H1 (cell line): ENCODE measurements at regions not wholly inside any gene's neighbourhood (a gene's known extent, or its start where the extent isn't known, plus 50 kb on each side); places are given as distances from the start of the nearest gene placed in this dataset.

Source experiments
- CTCF ChIA-PET: fragments of 300-600 bp; sonication (Branson Sonifier 250); formaldehyde crosslinking; loops from one replicate; lab custom pipeline; 2021; ENCODE audit not compliant: partially characterized antibody; lab: Charles Lee
- POLR2A ChIA-PET: fragments of 300-600 bp; sonication (Branson Sonifier 250); formaldehyde crosslinking; loops from one replicate; lab custom pipeline; 2021; ENCODE audit warnings: inconsistent platforms; ENCODE audit not compliant: partially characterized antibody; lab: Charles Lee
- DNase-seq, 2 experiments: peaks; one replicate each; pipeline versions ENCODE4 v3.0.0 to v3.0.0-alpha.2; 2010 to 2022; ENCODE audit warnings: low spot score in 2 of 2, low read depth in 1 of 2, mixed read lengths in 1 of 2
- FAIRE-seq: peaks from 2 replicates; lab custom pipeline; 2011; peaks lifted over from hg19 to GRCh38; lab: Jason Lieb, UNC
- H2AFZ ChIP-seq: 2 replicates; pipeline ENCODE4 v1.8.1; 2012; ENCODE audit warnings: low read length, inconsistent platforms
- H2AK5ac ChIP-seq: 2 replicates; pipeline ENCODE4 v1.6.1; 2013; ENCODE audit warnings: low read depth, low read length
- H2BK120ac ChIP-seq: replicated peaks from 2 replicates; pipeline ENCODE3; 2013; ENCODE audit warnings: low read depth, low read length, inconsistent platforms
- H2BK12ac ChIP-seq: 2 replicates; pipeline ENCODE4 v1.6.1; 2013; ENCODE audit warnings: low read depth, low read length
- H2BK15ac ChIP-seq: 2 replicates; pipeline ENCODE4 v1.6.1; 2013; ENCODE audit warnings: low read length
- H2BK20ac ChIP-seq: 2 replicates; pipeline ENCODE4 v1.6.1; 2013; ENCODE audit warnings: low read length
- H2BK5ac ChIP-seq: 2 replicates; pipeline ENCODE4 v1.6.1; 2013; ENCODE audit warnings: low read depth, low read length
- H3K14ac ChIP-seq: 2 replicates; pipeline ENCODE4 v1.6.1; 2013; ENCODE audit warnings: inconsistent platforms; ENCODE audit not compliant: insufficient read length
- H3K18ac ChIP-seq: 2 replicates; pipeline ENCODE4 v1.6.1; 2013; ENCODE audit warnings: low read length; ENCODE audit errors: extremely low read depth
- H3K23ac ChIP-seq: 2 replicates; pipeline ENCODE4 v1.6.1; 2013; ENCODE audit warnings: inconsistent platforms; ENCODE audit not compliant: insufficient read length
- H3K23me2 ChIP-seq: 2 replicates; pipeline ENCODE4 v1.6.1; 2013; ENCODE audit warnings: low read depth, low read length
- H3K27ac ChIP-seq: 2 replicates; pipeline ENCODE4 v1.6.1; 2011; ENCODE audit warnings: low read depth, low read length, inconsistent platforms
- H3K27me3 ChIP-seq, 4 experiments: replicated peaks in 1 of 4; 1 replicate in 1 of 4; 2 replicates in 3 of 4; pipeline versions ENCODE4 v1.6.1 to v1.8.1; 2011 to 2013; ENCODE audit warnings: low read length in 3 of 4, mild to moderate bottlenecking in 3 of 4, inconsistent platforms in 2 of 4, mixed read lengths in 2 of 4, moderate library complexity in 1 of 4; ENCODE audit not compliant: control insufficient read depth in 3 of 4, insufficient read depth in 3 of 4; ENCODE audit errors: extremely low read depth in 1 of 4
- H3K36me3 ChIP-seq, 4 experiments: 2 replicates each; pipeline versions ENCODE4 v1.6.1 to v1.8.1; 2011 to 2013; ENCODE audit warnings: mild to moderate bottlenecking in 4 of 4, low read length in 3 of 4, moderate library complexity in 2 of 4, control low read depth in 1 of 4, inconsistent platforms in 1 of 4; ENCODE audit not compliant: insufficient read depth in 4 of 4, control insufficient read depth in 2 of 4
- H3K4ac ChIP-seq: replicated peaks from 2 replicates; pipeline ENCODE3; 2013; ENCODE audit warnings: low read length, low read depth, mixed read lengths, inconsistent platforms; ENCODE audit not compliant: insufficient read length
- H3K4me1 ChIP-seq, 4 experiments: replicated peaks in 1 of 4; 1 replicate in 1 of 4; 2 replicates in 3 of 4; pipeline versions ENCODE4 v1.6.1 to v1.8.1; 2011 to 2013; ENCODE audit warnings: low read length in 3 of 4, inconsistent platforms in 2 of 4, mixed read lengths in 1 of 4; ENCODE audit not compliant: insufficient read depth in 4 of 4, control insufficient read depth in 3 of 4
- H3K4me2 ChIP-seq, 2 experiments: 2 replicates each; pipeline versions ENCODE4 v1.6.1 to v1.8.1; 2011 to 2013; ENCODE audit warnings: low read depth in 2 of 2, low read length in 2 of 2, control low read depth in 1 of 2, inconsistent platforms in 1 of 2, mild to moderate bottlenecking in 1 of 2; ENCODE audit not compliant: insufficient read depth in 1 of 2
- H3K4me3 ChIP-seq, 4 experiments: fragments of 200-600, 300-600 bp in 1 of 4; sonication (generic), shearing (Covaris generic), sonication (Bioruptor Twin) in 1 of 4; 2 replicates each; pipeline versions ENCODE4 v1.5.1 to v1.8.1; 2011 to 2016; ENCODE audit warnings: low read length in 4 of 4, low read depth in 3 of 4, control low read depth in 2 of 4, inconsistent platforms in 2 of 4, mild to moderate bottlenecking in 2 of 4, mixed read lengths in 1 of 4, moderate library complexity in 1 of 4; ENCODE audit not compliant: insufficient read depth in 2 of 4; ENCODE audit errors: extremely low read depth in 1 of 4
- H3K56ac ChIP-seq: replicated peaks from 2 replicates; pipeline ENCODE3; 2013; ENCODE audit warnings: low read depth, mild to moderate bottlenecking, mixed read lengths, low read length, inconsistent platforms; ENCODE audit not compliant: insufficient read length
- H3K79me1 ChIP-seq: 2 replicates; pipeline ENCODE4 v1.6.1; 2013; ENCODE audit warnings: low read depth, low read length, control low read depth
- H3K79me2 ChIP-seq, 2 experiments: 2 replicates each; pipeline versions ENCODE4 v1.6.1 to v1.8.1; 2012 to 2013; ENCODE audit warnings: low read length in 2 of 2, mild to moderate bottlenecking in 2 of 2, inconsistent platforms in 1 of 2; ENCODE audit not compliant: insufficient read depth in 2 of 2, control insufficient read depth in 1 of 2
- H3K9ac ChIP-seq, 4 experiments: replicated peaks in 1 of 4; 1 replicate in 1 of 4; 2 replicates in 3 of 4; pipeline versions ENCODE4 v1.6.1 to v1.8.1; 2011 to 2013; ENCODE audit warnings: low read depth in 3 of 4, low read length in 3 of 4, control low read depth in 2 of 4, mild to moderate bottlenecking in 2 of 4, moderate library complexity in 2 of 4, inconsistent platforms in 1 of 4; ENCODE audit errors: extremely low read depth in 1 of 4
- H3K9me3 ChIP-seq, 2 experiments: 2 replicates each; pipeline versions ENCODE4 v1.6.1 to v1.8.1; 2012 to 2013; ENCODE audit warnings: mild to moderate bottlenecking in 2 of 2, moderate library complexity in 2 of 2, control low read depth in 1 of 2, inconsistent platforms in 1 of 2, low read depth in 1 of 2, low read length in 1 of 2, mixed read lengths in 1 of 2; ENCODE audit not compliant: insufficient read depth in 2 of 2
- H4K20me1 ChIP-seq, 2 experiments: replicated peaks in 1 of 2; 2 replicates each; pipeline versions ENCODE3 to v1.8.1; 2011 to 2013; ENCODE audit warnings: inconsistent platforms in 2 of 2, low read length in 2 of 2, mild to moderate bottlenecking in 1 of 2; ENCODE audit not compliant: insufficient read depth in 2 of 2, control insufficient read depth in 1 of 2
- H4K5ac ChIP-seq: 2 replicates; pipeline ENCODE4 v1.6.1; 2013; ENCODE audit warnings: low read length, low read depth, mixed read lengths, inconsistent platforms; ENCODE audit not compliant: insufficient read length
- H4K8ac ChIP-seq: 2 replicates; pipeline ENCODE4 v1.8.0; 2013; ENCODE audit warnings: mild to moderate bottlenecking, moderate library complexity, low read length, inconsistent platforms; ENCODE audit not compliant: insufficient read depth; ENCODE audit errors: extremely low read depth
- H4K91ac ChIP-seq: replicated peaks from 2 replicates; pipeline ENCODE3; 2013; ENCODE audit warnings: low read length, mixed read lengths, inconsistent platforms; ENCODE audit not compliant: insufficient read length
- ATF2 ChIP-seq: IDR thresholded peaks from 2 replicates; pipeline ENCODE4 v1.6.1; 2012; ENCODE audit warnings: low read length, inconsistent platforms
- CBX8 ChIP-seq: fragments of 300-800, 300-1000 bp; sonication (generic); IDR thresholded peaks from 2 replicates; pipeline ENCODE4 v1.7.1; 2016; ENCODE audit warnings: low read depth, low read length, borderline replicate concordance
- CHD2 ChIP-seq: IDR thresholded peaks from 2 replicates; pipeline ENCODE4 v1.6.1; 2012; ENCODE audit warnings: low read length, improper control_type of control experiment
- CTBP2 ChIP-seq: IDR thresholded peaks from 2 replicates; pipeline ENCODE4 v1.7.0; 2011; ENCODE audit warnings: borderline replicate concordance, mild to moderate bottlenecking, moderate library complexity, mixed read lengths, low read length; ENCODE audit not compliant: insufficient read depth, insufficient read length
- EZH2 ChIP-seq: fragments of 200-600 bp; sonication (generic); IDR thresholded peaks from 2 replicates; pipeline ENCODE4 v1.7.1; 2012; ENCODE audit warnings: low read depth, mild to moderate bottlenecking, moderate library complexity, low read length, inconsistent platforms; ENCODE audit not compliant: severe bottlenecking
- GTF2F1 ChIP-seq: IDR thresholded peaks from 2 replicates; pipeline ENCODE4 v1.6.1; 2012; ENCODE audit warnings: low read depth, low read length, improper control_type of control experiment, borderline replicate concordance
- JUN ChIP-seq: IDR thresholded peaks from 2 replicates; pipeline ENCODE4 v1.6.1; 2011; ENCODE audit warnings: low read depth, mild to moderate bottlenecking, improper control_type of control experiment, low read length
- POLR2A ChIP-seq, 2 experiments: IDR thresholded peaks; 1 replicate in 1 of 2; 2 replicates in 1 of 2; pipeline ENCODE4 v1.6.1; 2011; ENCODE audit warnings: low read depth in 2 of 2, low read length in 2 of 2, mild to moderate bottlenecking in 2 of 2; ENCODE audit errors: control extremely low read depth in 1 of 2
- RFX5 ChIP-seq: IDR thresholded peaks from 2 replicates; pipeline ENCODE4 v1.6.1; 2011; ENCODE audit warnings: low read depth, low read length, improper control_type of control experiment, borderline replicate concordance
- SP1 ChIP-seq: IDR thresholded peaks from 2 replicates; pipeline ENCODE4 v1.6.1; 2011; ENCODE audit warnings: low read depth, low read length
- TBP ChIP-seq: IDR thresholded peaks from 2 replicates; pipeline ENCODE4 v1.6.1; 2011; ENCODE audit warnings: low read depth, low read length, improper control_type of control experiment
- USF2 ChIP-seq: IDR thresholded peaks from 2 replicates; pipeline ENCODE4 v1.6.1; 2011; ENCODE audit warnings: low read length, improper control_type of control experiment
- WGBS, 2 experiments: shearing (Covaris generic) in 1 of 2; methylation state at CpG; one replicate each; pipeline versions ENCODE4 v1.1.6 to v1.1.7; 2013 to 2015; ENCODE audit warnings: low lambda C conversion rate in 2 of 2, mixed read lengths in 2 of 2, inconsistent platforms in 1 of 2, low coverage in 1 of 2, missing lambda C conversion rate in 1 of 2; ENCODE audit not compliant: insufficient replicate concordance in 2 of 2, insufficient coverage in 1 of 2, insufficient read length in 1 of 2; ENCODE audit errors: extremely low coverage in 1 of 2, missing lambda C conversion rate in 1 of 2; 5-methylcytosine and 5-hydroxymethylcytosine counted together

DNA sequence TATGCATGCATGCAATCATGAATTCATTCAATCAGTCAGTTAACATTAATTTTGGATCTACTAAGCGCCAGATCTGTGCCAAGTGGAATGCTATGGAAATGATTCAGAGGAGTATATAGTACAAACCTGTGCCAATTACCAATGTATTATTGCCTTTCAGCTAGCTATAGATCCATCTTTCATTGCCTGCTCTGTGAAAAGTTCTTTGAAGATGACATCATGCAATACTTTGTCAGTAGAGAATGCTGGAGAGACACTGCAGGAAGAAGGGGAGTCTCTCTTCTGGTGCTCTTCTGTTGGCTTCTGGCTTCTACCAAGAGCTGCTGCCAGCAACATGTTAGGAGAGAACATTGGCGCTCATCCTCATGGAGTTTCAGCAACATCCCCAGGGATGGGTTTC, 81.0 kb upstream of the LMCD1 start:
- Histone ChIP-seq H2AK5ac (no peak overlapping the region), H3K56ac (no peak overlapping the region), H3K79me1 (no peaks in the 10 kb centered on the region), H2BK5ac (no peak overlapping the region), H3K79me2 (no peaks in the 10 kb centered on the region), H3K23me2 (no peaks in the 10 kb centered on the region), H3K14ac (no peak overlapping the region), H2AFZ (no peak overlapping the region), H3K4me2 (no peak overlapping the region), H3K23ac (no peak overlapping the region), H3K4me3 (no peak overlapping the region), H2BK20ac (no peak overlapping the region), H3K18ac (no peak overlapping the region), H3K27me3 (no peaks in the 10 kb centered on the region), H2BK15ac (no peak overlapping the region), H4K91ac (no peak overlapping the region), H2BK12ac (no peak overlapping the region), H4K20me1 (no peaks in the 10 kb centered on the region), H3K9ac (no peak overlapping the region), H3K9me3 (peaks cover 5 to 15% of the 10 kb centered on the region in 2 experiments; a peak in 3 of 4 replicates), H3K4me1 (no peaks in the 10 kb centered on the region), H3K36me3 (no peaks in the 10 kb centered on the region; a peak in 1 of 8 replicates), H3K27ac (no peak overlapping the region)
- 95% methylated on average over 2 of the region's 2 CpGs; no CpG with 5 or more reads in 1 of the 2 experiments for WGBS, 2 experiments
- DNase-seq = no peak
- CTCF ChIA-PET = interaction anchor here (0.7 to 1.3 kb wide), 3 partner anchors 9 to 63 kb away, joined by 3 read pairs; no protein-coding TSS in a partner anchor
- POLR2A ChIA-PET = no interaction called here
- TF ChIP-seq USF2 (no peak), POLR2A (IDR thresholded peaks at IDR 0.05; ENCODE audit: control extremely low read depth in 1 of 2, low read depth in 2 of 2, low read length in 2 of 2) (no peak), ATF2 (no peak), CBX8 (no peak), CTBP2 (no peak), EZH2 (no peak), GTF2F1 (no peak), JUN (no peak), RFX5 (no peak), SP1 (no peak), CHD2 (no peak), TBP (no peak)
- TF ChIP-seq, all 59 proteins: peak for 0
- Histone ChIP-seq H4K5ac (no peak overlapping the region), H3K4ac (no peak overlapping the region), H4K8ac (no peak overlapping the region), H2BK120ac (no peak overlapping the region)
- FAIRE-seq = no peak
